ENCODE measurements at regions not wholly inside any gene's neighbourhood (a gene's known extent, or its start where the extent isn't known, plus 50 kb on each side); places are given as distances from the start of the nearest gene placed in this dataset.

DNA sequence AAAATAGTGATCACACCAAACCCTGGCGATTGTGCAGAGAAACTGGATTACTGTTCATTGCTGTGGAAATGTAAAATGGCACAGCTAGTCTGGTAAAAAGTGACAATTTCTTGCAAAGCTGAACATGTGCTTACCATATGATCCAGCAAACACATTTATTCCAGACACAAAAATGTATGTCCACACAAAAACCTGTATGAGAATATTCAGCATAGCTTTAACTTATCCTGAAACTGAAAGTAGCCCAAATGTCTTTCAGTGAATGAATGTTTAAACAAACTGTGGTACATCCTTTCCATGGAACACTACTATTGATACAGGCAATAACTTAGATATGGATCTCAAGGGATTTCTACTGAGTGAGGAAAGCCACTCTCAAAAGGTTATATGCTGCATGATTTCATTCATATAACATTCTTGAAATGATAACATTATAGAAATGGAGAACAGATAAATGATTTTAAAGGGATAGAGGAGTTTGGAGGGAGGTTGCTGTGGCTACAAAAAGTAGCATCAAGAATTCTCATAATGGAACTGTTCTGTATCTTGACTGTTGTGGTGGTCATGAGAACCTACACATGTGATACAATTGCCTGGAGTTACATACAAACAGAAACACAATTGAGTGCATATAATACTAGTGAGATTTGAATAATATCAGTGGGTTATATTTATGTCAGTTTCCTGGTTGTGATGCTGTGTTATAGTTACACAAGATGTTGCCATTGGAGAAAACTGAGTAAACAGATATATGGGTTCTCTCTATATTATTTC is 70.7 kb upstream of the DPH6 start:
- no peaks in the 10 kb centered on the region for H3K27me3 ChIP-seq (ENCODE audit: low read depth)
- no peaks in the 10 kb centered on the region for H3K9me3 ChIP-seq
- no peak overlapping the region for H3K27ac ChIP-seq
- H3K4me1 ChIP-seq: peaks cover 11% of the 10 kb centered on the region
- H3K4me3 ChIP-seq: no peak overlapping the region
- intact Hi-C loops (cut with DNase I): no loop called here
- TF ChIP-seq, protein P1, sequence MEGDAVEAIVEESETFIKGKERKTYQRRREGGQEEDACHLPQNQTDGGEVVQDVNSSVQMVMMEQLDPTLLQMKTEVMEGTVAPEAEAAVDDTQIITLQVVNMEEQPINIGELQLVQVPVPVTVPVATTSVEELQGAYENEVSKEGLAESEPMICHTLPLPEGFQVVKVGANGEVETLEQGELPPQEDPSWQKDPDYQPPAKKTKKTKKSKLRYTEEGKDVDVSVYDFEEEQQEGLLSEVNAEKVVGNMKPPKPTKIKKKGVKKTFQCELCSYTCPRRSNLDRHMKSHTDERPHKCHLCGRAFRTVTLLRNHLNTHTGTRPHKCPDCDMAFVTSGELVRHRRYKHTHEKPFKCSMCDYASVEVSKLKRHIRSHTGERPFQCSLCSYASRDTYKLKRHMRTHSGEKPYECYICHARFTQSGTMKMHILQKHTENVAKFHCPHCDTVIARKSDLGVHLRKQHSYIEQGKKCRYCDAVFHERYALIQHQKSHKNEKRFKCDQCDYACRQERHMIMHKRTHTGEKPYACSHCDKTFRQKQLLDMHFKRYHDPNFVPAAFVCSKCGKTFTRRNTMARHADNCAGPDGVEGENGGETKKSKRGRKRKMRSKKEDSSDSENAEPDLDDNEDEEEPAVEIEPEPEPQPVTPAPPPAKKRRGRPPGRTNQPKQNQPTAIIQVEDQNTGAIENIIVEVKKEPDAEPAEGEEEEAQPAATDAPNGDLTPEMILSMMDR (IDR thresholded peaks at IDR 0.05): no peak
- ATAC-seq (no peak), DNase-seq (no peak)
- H3K36me3 ChIP-seq: no peaks in the 10 kb centered on the region

DNA sequence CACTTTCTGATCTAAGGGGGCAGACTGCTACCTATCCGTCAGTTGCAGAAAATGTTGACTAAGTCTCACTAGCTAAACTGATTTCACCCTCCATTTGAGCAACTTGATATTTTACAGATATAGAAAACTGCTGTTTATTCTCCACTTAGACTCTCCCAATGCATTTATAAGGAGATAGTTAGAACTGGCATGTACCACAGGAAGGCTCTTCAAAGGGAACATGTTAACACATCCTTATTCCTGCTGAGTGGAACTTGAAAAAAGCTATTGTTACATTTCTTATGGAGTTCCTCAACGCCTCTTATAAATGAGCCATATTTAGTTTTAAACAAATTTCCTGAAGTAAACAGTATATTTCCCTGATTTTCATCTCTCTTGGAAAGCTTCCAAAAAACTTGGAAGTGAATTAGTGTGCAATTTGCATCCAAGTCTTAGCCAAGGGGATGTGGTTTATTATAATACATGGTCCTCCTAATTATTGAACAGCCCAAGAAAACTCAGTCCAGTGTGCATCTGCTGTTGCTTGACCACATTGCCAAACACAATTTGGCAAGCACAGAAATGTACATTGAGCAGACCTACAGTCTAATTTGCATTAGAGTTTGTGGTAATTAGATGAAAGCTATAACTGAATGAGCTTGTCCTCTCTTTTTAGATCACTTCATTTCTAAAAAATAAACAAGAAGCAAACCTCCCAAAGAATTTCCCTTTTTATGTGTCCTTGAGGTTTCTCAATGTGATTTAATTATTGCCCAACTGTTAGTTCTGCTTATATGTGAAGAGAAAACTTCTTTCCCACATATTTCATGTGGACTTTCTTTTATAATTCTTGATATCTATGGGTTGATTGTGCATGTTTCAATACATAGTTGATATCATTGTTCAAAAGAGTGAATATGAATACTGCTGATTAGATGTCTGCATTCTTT is 72.6 kb upstream of the DPH6 start:
- intact Hi-C loops (cut with DNase I): no loop called here
- no peaks in the 10 kb centered on the region for H3K36me3 ChIP-seq
- DNase-seq: no peak
- H3K27me3 ChIP-seq (ENCODE audit: low read depth): no peaks in the 10 kb centered on the region
- no peak for ATAC-seq
- no peak overlapping the region for H3K27ac ChIP-seq
- no peaks in the 10 kb centered on the region for H3K9me3 ChIP-seq
- H3K4me3 ChIP-seq: no peak overlapping the region
- peaks cover 11% of the 10 kb centered on the region for H3K4me1 ChIP-seq
- TF ChIP-seq, protein P1 (IDR thresholded peaks at IDR 0.05): no peak

DNA sequence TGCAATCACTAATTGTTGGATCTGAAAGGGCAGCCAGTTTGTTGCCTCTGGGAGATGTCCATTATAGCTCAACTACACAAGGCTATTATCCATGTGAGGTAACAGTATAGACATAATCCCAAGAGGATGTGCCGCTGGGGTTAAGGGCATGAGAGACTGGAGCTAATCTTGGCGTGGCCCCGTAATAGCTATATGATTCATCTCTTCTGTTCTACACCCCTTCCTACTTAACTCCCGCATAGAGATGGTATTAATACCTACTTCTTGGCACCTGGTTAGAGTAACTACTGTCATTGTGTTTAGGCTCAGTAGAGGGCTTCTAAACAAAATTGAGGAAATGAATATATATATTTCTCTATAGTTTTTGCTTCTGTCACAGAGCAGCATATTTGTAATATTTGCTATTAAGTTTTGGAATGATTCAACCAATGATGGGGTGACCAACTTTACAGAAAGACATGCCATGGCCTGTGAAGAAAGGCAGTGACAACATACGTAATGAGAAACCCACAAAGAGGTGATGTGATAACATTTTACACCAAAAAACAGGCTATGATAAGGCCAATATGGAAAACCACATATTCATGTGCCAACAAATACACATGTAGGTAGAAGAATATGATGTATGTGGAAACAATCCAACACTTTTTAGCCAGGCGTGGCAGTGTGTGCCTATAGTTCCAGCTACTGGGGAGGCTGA is 76.8 kb upstream of the DPH6 start:
- intact Hi-C loops (cut with DNase I): no loop called here
- Histone ChIP-seq H3K9me3 (no peaks in the 10 kb centered on the region), H3K4me3 (no peak overlapping the region), H3K36me3 (no peaks in the 10 kb centered on the region), H3K27me3 (ENCODE audit: low read depth) (no peaks in the 10 kb centered on the region), H3K4me1 (peaks cover 11% of the 10 kb centered on the region), H3K27ac (no peak overlapping the region)
- ATAC-seq (no peak), DNase-seq (no peak)
- TF ChIP-seq, protein P1 (IDR thresholded peaks at IDR 0.05): no peak

DNA sequence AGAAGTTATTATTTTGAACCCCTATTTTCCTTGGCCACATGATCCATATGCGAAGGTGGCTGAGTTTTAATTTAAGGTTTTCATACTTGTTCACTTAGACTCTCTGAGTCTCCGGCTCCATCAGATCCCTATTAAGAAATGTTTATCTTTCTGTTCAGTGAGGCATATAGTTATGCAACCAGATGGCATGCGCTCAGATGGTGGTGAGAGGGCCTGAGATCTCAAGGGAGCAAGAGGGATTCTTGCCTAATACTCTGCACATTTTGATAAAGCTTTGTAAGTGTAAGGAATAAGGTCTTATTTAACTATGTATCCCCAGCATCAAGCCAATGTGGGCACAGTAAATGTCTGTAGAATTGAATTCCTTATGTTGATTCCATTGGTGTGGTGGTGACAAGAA is 78.9 kb upstream of the DPH6 start:
- Histone ChIP-seq H3K4me1 (no peaks in the 10 kb centered on the region), H3K9me3 (no peaks in the 10 kb centered on the region), H3K4me3 (no peak overlapping the region), H3K27ac (no peak overlapping the region), H3K36me3 (no peaks in the 10 kb centered on the region), H3K27me3 (ENCODE audit: low read depth) (no peaks in the 10 kb centered on the region)
- DNase-seq: peak; percentile 52
- peak; percentile 84 to 95 for ATAC-seq
- TF ChIP-seq, protein P1 (IDR thresholded peaks at IDR 0.05): no peak
- intact Hi-C loops (cut with DNase I): no loop called here

DNA sequence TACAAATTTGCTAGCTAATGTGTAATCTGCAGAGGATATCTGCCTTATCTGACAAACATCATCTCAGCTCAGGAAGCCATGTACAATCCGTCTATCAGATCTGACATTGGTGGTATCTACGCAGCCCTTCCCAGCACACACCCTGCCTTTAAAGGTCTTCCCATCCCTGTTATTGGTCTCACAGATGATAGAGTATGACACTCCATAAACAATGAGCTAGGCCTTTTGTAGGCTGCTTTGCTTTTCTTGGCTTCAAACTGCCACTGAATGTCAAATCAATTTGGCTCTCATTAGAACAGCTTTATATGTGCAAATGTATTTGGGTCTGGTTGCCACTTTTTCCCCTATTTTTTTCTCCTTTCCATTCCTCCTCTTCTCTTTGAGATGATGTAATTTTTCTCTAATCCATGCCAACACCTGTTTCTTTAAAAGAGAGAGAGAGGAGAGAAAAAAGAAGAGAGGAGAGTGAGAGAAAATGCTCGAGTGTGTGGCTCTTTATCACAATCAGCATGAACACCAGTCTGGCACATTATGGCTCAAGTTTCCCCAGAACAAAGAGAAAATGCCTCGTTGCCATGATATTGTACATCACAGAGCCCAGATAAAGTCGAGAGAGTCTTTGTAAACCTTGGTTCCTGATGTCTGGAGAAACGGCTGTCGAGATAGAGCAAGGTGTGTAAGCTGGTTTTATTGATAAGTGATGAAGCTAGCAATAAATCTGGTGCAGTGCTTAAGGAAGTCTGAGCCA is 80.8 kb upstream of the DPH6 start:
- peaks cover 10% of the 10 kb centered on the region for H3K4me1 ChIP-seq
- H3K27ac ChIP-seq: no peak overlapping the region
- H3K27me3 ChIP-seq (ENCODE audit: low read depth): no peaks in the 10 kb centered on the region
- intact Hi-C loops (cut with DNase I): no loop called here
- H3K9me3 ChIP-seq: no peaks in the 10 kb centered on the region
- TF ChIP-seq, protein P1 (IDR thresholded peaks at IDR 0.05): no peak
- DNase-seq (no peak), ATAC-seq (no peak)
- H3K4me3 ChIP-seq: no peak overlapping the region
- H3K36me3 ChIP-seq: no peaks in the 10 kb centered on the region
